CD4-positive, alpha-beta T cell treated with Interleukin-21 for 1 hour (primary cell): ENCODE measurements at regions not wholly inside any gene's neighbourhood (a gene's known extent, or its start where the extent isn't known, plus 50 kb on each side); places are given as distances from the start of the nearest gene placed in this dataset.
"Not testable (repeated sequence)": the region's sequence is repeated elsewhere in the genome, so short reads cannot be mapped to it uniquely, and the experiment has no call there.

ENCODE experiments used
- DNase-seq: peaks from one replicate; pipeline ENCODE4 v3.0.0-alpha.2; 2020

DNA sequence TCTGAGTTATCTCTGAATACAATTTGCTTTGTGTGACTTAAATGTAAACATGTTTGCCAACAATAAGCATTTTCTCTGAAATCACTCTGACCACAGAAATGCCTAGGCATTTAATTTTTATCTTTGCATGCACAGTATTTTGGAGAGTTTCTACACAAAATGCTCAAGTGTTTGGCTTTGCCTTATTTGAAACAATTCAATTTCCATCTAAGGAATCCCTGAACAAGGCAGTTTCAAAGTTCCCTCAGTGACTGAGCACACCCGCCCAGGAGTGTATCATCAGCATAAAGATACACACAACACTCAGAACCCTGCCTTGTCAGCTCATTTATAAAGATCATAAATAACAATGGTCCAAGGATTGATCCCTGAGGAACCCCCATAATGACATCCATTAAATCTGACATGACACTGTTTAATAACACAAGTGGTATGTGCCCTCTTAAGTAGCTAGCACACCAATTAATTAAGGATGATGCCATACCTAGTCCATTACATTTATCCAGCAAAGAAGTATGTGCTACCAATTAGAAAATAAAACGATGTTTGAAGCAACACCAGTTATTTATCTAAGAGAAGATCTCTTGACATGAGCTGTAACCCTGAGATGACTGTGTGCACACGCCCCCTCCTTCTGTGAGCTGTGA, 585.8 kb downstream of the ADGRL2 start:
- no peak for DNase-seq

DNA sequence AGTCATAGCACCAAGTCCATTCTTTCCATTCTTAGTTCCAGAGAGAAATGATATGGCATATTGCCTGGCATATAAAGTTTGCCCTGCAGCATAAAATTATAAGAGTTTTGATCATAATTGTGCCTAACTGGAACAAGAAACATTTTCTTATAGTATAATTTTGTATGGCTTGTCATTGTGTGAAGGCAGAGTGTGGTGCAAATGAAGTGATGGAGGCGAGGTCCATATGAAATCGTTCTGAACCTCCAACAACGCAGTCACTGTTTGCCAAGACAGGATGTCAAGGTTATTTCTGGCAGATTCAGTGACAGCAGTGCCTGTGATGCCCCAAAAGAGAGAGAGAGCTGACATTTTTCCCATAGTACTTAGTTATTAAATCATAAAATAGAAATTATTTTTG, 584.0 kb downstream of the ADGRL2 start:
- DNase-seq, result no peak

DNA sequence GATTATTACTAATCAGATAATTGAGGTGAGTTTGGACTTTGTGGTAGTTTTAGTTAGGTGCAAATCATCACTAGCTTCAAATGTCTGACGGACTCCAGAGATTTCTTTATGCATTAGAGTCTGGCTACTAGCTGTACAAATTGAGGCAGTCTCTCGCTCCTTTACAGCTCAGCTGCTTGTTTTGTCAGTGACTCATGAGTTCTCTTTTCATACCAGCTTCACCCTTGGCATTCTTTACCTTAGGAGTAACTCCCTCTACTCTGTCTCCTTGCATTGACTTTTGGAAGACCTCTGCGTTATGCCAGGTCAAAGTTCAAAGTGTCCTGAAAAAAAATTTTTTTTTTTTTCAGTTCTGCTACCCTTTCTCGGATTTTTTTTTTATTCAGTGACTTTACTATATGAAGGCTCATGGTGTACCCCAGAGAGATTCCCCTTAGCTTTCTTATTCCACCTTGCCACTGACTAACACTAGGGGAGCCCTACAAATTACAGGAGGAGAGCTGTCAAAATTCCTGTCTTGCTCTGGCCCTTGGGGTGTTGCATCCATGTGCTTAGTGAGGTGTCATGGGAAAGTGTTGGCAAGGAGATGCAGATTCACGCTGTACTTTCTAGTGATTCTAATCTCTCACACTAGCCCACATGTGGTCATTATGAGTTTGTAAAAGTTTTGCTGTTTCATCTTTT, 576.6 kb downstream of the ADGRL2 start:
- no peak for DNase-seq

GRCh38 chr1:82373710-82374109, 573.0 kb downstream of the ADGRL2 start:
- DNase-seq, result no peak

- no peak for DNase-seq
Observed at GRCh38 chr1:82371844-82372498, 571.2 kb downstream of the ADGRL2 start.

DNA sequence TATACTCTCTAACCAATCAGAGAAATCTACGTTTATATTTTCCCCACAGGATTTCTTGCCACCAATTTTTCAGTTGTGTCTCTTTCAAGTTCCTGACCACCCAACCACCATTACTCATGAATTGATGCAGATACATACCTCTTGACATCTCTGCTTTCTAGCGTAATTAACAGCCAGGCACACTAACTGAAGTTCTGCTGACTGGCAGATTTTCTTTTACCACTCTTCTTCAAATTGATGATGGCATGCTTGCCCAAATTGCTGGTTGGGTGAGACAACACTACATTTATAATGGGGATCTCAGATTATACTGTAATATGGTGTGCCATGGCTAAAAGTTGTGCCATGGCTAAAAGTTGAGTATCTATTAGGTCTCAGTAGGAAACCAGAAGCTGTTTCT, 566.7 kb downstream of the ADGRL2 start:
- no peak for DNase-seq

GRCh38 chr1:82366689-82367088, 566.0 kb downstream of the ADGRL2 start:
- DNase-seq, result no peak

GRCh38 chr1:82359541-82359940, 558.8 kb downstream of the ADGRL2 start:
- not testable (repeated sequence) for DNase-seq

DNA sequence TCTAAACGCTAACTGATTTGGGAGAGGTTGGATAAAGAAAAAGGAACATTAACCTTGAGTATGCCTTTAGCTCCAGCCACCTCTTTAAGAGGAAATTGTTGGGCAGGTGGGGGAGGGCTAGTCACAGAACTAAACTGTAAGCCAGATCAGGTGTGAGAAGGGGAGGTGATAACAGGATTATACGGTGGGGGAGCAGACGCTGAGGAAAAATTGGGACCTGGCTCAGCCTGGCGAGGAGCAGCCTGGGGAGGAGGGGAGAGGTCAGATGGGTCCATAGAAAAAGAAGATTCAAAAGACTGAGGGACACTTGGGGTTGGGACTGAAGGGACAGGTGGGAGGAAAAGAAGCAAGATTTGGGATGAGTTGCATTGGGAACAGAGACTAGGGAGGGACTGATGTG, 558.0 kb downstream of the ADGRL2 start:
- not testable (repeated sequence) for DNase-seq

DNA sequence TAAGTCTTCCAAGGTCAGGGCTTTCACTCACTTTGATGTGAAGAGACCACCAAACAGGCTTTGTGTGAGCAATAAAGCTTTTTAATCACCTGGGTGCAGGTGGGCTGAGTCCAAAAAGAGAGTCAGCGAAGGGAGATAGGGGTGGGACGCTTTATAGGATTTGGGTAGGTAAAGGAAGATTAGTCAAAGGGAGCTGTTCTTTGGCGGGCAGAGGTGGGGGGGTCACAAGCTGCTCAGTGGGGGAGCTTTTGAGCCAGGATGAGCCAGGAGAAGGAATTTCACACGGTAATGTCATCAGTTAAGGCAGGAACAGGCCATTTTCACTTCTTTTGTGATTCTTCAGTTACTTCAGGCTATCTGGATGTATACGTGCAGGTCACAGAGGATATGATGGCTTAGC, 553.8 kb downstream of the ADGRL2 start:
- DNase-seq, result not testable (repeated sequence)

DNA sequence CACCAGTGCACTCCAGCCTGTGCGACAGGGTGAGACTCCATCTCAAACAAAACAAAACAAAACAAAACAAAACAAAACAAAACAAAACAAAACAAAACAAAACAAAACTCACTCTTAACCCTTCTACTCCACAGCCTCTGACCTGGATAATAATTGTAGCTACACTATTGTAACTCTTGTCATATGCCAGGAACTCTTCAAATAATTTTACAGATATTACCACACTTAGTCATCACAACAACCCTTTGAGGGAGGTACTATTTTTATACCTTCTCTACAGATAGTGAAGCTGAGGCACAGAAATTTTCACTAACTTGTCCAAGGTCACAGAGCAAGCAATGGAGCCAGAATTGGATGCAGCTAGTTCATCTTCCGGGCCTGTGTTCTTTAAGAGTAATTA, 547.8 kb downstream of the ADGRL2 start:
- no peak for DNase-seq

DNA sequence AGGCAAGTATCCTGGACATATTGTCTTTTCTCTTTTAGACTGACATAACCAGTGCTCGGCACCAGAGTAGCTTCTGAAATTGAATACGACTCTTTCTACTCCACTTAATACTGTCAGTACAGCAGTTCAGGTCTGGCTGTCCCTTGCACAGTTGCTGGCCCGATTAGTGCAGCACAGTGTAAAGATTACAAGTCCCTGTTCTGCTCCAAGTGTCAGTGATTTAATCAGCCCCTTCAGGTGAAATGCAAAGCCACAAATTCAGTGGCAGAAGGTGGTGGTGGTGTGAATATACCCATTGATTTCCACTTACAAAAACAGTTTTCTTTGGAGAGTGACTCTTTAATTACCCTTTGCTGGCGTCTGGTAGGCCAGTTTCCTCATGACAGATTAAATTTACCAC, 545.4 kb downstream of the ADGRL2 start:
- no peak for DNase-seq

- DNase-seq, result no peak
Observed at GRCh38 chr1:82343381-82343780, 542.6 kb downstream of the ADGRL2 start.

GRCh38 chr1:82337635-82338034, 536.9 kb downstream of the ADGRL2 start:
- no peak for DNase-seq

DNA sequence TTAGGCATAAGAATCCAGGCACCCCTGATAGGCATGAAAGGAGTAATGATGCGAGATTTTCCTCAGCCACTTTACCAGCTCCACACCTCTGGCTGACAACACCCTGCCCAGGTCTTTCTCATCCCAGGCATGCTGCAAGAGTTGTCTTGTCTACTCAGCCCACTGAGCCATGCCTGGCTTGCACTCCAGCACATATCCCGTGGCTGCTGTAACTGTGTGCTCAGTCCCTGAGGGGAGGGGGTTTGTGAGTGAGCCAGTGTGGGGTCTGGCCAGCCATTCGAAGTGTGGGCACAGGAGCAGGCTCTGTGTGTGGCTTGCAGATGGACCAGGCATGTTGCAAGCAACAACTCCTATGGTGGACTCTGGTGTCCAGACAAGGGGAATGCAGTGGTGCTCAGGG, 529.6 kb downstream of the ADGRL2 start:
- DNase-seq, result no peak

- DNase-seq, result no peak
Observed at GRCh38 chr1:82329226-82329625, 528.5 kb downstream of the ADGRL2 start.

- DNase-seq, result no peak
Observed at GRCh38 chr1:82323144-82323841, 522.6 kb downstream of the ADGRL2 start.

- DNase-seq, result no peak
Observed at GRCh38 chr1:82321794-82322193, 521.1 kb downstream of the ADGRL2 start.

- no peak for DNase-seq
Observed at GRCh38 chr1:82319546-82319945, 518.8 kb downstream of the ADGRL2 start.

DNA sequence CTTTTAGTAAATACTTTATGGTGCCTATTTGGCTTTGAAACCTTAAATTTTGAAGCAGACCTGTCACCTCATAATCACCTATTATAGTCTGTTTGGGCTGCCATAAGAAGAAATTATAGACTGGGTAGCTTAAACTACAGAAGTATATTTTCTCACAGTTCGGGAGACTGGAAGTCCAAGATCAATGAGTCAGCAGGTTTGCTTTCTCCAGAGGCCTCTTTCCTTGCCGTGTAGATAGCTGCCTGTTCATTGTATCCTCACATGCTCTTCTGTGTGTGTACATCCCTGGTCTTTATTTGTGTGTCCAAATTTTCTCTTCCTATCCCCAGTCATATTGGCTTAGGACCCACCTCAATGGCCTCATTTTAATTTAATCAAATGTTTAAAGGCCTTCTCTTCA, 518.2 kb downstream of the ADGRL2 start:
- no peak for DNase-seq

DNA sequence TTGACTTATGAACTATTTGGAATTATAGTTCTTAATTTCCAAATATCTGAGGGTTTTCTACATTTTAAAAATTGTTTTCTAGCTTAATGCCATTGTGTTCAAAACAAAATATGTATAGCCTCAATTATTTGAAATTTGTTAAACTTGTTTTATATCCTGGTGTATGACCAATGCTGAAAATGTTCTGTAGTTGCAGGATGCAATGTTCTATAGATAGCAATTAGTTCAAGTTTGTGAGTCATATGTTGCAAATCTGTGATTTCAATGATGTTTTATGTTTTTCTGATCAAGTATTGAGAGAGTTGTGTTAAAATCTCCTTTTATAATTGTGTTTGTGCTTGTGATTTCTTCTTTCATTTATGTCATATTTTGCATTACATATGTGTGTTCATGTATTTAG, 517.5 kb downstream of the ADGRL2 start:
- DNase-seq, result no peak

DNA sequence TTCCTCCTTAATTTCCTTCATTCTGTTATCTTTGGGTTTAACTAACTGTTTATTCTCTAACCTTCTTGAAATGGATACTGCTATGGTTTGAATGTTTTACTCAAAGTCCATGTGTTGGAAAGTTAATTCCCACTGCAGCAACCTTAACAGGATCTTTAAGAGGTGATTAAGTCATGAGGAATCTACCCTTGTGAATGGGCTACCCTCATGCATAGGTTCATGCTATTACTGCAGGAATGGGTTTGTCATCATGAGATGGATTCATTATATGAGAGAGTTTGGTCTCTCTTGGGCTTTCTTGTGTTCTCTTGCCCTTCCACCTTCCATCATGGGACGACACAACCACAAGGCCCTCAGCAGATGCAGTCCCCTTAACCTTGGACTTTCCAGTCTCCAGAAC, 516.9 kb downstream of the ADGRL2 start:
- no peak for DNase-seq

DNA sequence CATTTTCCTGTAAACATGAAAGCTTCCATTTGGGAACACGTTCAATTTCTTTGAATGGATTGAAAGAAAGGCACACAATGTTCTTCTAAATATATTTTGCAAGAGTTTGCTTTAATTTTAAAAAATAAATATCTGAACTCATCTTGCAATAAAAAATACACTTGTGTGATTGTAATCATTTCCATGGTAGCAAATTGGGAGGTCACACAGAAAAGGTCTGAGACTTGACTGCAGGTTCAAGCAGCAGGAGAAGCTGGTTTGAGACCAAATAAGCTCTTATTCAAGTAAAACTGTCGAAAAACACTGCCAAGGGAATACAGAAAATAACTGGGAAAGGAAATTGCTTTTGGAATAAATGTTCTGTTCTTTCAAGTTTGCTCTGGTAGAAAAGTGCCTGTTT, 498.9 kb downstream of the ADGRL2 start:
- no peak for DNase-seq

DNA sequence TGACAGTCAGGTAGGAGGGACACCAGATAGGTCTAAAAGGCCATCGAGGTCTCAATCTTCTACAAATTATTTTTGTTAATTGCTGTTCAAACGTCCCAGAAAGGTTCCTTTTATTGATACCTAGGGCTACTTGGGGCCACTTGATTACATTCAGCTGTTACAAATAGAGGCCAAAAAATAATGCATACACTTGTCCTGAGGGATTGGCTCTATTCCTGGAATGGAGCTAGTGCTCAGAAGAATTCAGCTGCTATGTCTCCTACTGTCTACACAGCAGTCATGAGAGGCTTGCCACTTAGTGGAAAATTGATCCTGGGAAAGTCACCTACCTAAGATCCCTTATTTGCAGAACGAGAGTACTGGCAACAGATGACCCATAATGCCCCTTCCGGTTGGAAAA, 498.3 kb downstream of the ADGRL2 start:
- no peak for DNase-seq
